DND-41 (cell line): ENCODE measurements at regions not wholly inside any gene's neighbourhood (a gene's known extent, or its start where the extent isn't known, plus 50 kb on each side); places are given as distances from the start of the nearest gene placed in this dataset.

Experiments
- EZH2 ChIP-seq: IDR thresholded peaks from 3 replicates; pipeline ENCODE4 v1.6.1; 2012; ENCODE audit warnings: borderline replicate concordance, low read depth, mild to moderate bottlenecking, moderate library complexity, low read length, inconsistent platforms; ENCODE audit not compliant: severe bottlenecking
- TF ChIP-seq, protein P1 (sequence below): IDR thresholded peaks from 2 replicates; pipeline ENCODE4 v1.5.1; 2012; ENCODE audit warnings: borderline replicate concordance, low read length, moderate library complexity, mild to moderate bottlenecking; ENCODE audit not compliant: poor library complexity, severe bottlenecking; ENCODE audit errors: extremely low read depth

DNA sequence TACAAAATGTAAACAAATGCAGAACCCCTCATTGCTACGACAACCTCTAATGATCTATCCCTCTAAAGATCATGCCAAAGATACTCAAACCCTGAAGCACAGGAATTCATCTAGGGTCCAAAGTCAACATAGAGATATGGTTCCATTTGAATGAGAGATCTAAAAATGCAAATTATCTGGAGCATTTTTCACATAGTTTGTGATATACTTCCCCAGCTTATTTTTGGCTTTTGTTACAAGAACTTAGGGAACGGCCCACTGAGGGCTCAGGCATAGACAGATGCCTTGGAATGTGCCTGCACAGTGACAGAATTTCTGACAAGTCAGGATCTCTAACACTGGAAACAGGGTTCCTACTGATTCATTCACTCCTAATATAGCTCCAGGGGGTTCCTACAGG lies 258.9 kb upstream of the THBS1 start:
- TF ChIP-seq, protein P1, sequence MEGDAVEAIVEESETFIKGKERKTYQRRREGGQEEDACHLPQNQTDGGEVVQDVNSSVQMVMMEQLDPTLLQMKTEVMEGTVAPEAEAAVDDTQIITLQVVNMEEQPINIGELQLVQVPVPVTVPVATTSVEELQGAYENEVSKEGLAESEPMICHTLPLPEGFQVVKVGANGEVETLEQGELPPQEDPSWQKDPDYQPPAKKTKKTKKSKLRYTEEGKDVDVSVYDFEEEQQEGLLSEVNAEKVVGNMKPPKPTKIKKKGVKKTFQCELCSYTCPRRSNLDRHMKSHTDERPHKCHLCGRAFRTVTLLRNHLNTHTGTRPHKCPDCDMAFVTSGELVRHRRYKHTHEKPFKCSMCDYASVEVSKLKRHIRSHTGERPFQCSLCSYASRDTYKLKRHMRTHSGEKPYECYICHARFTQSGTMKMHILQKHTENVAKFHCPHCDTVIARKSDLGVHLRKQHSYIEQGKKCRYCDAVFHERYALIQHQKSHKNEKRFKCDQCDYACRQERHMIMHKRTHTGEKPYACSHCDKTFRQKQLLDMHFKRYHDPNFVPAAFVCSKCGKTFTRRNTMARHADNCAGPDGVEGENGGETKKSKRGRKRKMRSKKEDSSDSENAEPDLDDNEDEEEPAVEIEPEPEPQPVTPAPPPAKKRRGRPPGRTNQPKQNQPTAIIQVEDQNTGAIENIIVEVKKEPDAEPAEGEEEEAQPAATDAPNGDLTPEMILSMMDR = no peak
- no peak for TF ChIP-seq EZH2
